GM23248 (cell line): ENCODE measurements at regions not wholly inside any gene's neighbourhood (a gene's known extent, or its start where the extent isn't known, plus 50 kb on each side); places are given as distances from the start of the nearest gene placed in this dataset.

Source experiments
- EZH2 ChIP-seq: fragments of 200-600 bp; sonication (generic); IDR thresholded peaks from 2 replicates; pipeline ENCODE4 v1.6.1; 2018; ENCODE audit warnings: antibody characterized with exemption, mild to moderate bottlenecking; ENCODE audit not compliant: insufficient read depth, poor library complexity, severe bottlenecking
- EZH2phosphoT487 ChIP-seq: fragments of 200-600 bp; sonication (generic); IDR thresholded peaks from 2 replicates; pipeline ENCODE4 v1.6.1; 2018; ENCODE audit warnings: antibody characterized with exemption, moderate library complexity, mild to moderate bottlenecking, low read depth; ENCODE audit not compliant: insufficient read depth

DNA sequence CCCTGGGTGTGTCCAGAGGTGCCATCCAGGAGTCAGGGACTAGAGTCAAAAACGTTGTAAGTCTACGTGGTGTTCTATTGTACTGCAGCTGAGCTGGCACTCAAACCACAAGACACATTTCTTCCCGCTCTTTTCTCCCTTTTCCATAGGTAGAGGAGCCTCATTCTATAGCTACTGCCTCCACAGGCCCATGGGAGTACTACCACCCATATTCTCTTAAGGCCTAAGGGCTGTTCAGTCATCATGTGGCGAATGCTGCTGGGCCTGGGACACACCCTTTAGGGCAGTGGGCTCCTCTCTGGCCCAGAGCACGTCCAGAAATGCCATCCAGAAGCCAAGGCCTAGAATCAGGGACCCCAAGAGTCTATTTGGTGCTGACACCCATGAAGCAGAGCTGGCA lies 1271.7 kb downstream of the CNTNAP5 start:
- no peak for TF ChIP-seq EZH2
- TF ChIP-seq EZH2phosphoT487 = no peak
